ENCODE measurements at regions not wholly inside any gene's neighbourhood (a gene's known extent, or its start where the extent isn't known, plus 50 kb on each side); places are given as distances from the start of the nearest gene placed in this dataset.

DNA sequence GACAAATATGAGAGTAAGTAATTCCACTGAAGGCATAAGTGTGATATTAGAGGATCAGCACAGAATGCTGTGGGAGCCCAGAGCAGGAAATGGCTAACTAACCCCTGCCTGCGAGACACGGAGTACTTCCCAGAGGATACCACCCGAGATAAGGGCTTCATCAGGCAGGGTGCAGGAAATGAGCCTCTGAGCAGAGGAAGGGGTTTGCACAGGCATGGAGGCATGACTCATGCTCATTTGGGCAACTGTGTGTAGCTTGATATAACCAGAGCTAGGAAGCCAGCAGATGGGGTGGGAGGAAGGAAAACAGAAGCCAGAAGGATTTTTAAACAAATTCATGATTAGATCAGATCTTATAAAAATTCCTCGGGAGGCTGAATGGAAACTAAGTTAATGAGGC lies 70.0 kb upstream of the TSPAN5 start:
- H3K27ac Mint-ChIP-seq, result no peak overlapping the region
- DNase-seq (ENCODE audit: low spot score, unreplicated experiment), result no peak
- TF ChIP-seq, protein P1, sequence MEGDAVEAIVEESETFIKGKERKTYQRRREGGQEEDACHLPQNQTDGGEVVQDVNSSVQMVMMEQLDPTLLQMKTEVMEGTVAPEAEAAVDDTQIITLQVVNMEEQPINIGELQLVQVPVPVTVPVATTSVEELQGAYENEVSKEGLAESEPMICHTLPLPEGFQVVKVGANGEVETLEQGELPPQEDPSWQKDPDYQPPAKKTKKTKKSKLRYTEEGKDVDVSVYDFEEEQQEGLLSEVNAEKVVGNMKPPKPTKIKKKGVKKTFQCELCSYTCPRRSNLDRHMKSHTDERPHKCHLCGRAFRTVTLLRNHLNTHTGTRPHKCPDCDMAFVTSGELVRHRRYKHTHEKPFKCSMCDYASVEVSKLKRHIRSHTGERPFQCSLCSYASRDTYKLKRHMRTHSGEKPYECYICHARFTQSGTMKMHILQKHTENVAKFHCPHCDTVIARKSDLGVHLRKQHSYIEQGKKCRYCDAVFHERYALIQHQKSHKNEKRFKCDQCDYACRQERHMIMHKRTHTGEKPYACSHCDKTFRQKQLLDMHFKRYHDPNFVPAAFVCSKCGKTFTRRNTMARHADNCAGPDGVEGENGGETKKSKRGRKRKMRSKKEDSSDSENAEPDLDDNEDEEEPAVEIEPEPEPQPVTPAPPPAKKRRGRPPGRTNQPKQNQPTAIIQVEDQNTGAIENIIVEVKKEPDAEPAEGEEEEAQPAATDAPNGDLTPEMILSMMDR (IDR thresholded peaks at IDR 0.05; ENCODE audit: unreplicated experiment), result no peak
- no peaks in the 10 kb centered on the region for H3K4me1 Mint-ChIP-seq (ENCODE audit: low read depth)
- H3K4me3 Mint-ChIP-seq (ENCODE audit: low read depth), result no peak overlapping the region
- H3K9me3 Mint-ChIP-seq (ENCODE audit: low read depth), result peaks cover 13% of the 10 kb centered on the region
- H3K27me3 Mint-ChIP-seq, result no peaks in the 10 kb centered on the region
- no peaks in the 10 kb centered on the region for H3K36me3 Mint-ChIP-seq (ENCODE audit: insufficient read depth)

DNA sequence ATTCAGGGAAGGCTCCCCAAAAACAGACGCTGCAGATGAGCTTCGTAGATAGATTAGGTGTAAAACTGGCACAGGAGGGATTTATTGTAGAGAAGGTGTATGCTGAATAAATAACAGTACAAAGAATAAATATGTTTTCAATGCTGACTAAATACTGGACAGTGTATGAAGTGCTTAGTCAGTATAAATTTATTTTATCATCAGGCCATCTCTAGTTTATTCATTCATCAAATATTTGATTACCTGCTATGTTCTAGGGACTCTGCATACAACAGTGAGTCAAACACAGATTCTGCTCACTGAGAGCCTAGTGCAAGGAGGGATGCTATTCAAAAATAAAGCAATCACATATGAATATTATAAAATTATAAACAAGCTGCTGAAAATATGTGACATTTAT lies 63.6 kb upstream of the TSPAN5 start:
- H3K27ac Mint-ChIP-seq, result no peak overlapping the region
- TF ChIP-seq, protein P1 (IDR thresholded peaks at IDR 0.05; ENCODE audit: unreplicated experiment), result no peak
- H3K36me3 Mint-ChIP-seq (ENCODE audit: insufficient read depth), result no peaks in the 10 kb centered on the region
- H3K4me3 Mint-ChIP-seq (ENCODE audit: low read depth), result no peak overlapping the region
- H3K27me3 Mint-ChIP-seq, result no peaks in the 10 kb centered on the region
- peaks cover 24% of the 10 kb centered on the region for H3K9me3 Mint-ChIP-seq (ENCODE audit: low read depth)
- H3K4me1 Mint-ChIP-seq (ENCODE audit: low read depth), result no peaks in the 10 kb centered on the region
- DNase-seq (ENCODE audit: low spot score, unreplicated experiment), result no peak

GRCh38 chr4:98720871-98721480 lies 62.6 kb upstream of the TSPAN5 start:
- H3K27ac Mint-ChIP-seq, result no peak overlapping the region
- no peak for DNase-seq (ENCODE audit: low spot score, unreplicated experiment)
- H3K27me3 Mint-ChIP-seq, result no peaks in the 10 kb centered on the region
- H3K4me1 Mint-ChIP-seq (ENCODE audit: low read depth), result no peaks in the 10 kb centered on the region
- TF ChIP-seq, protein P1 (IDR thresholded peaks at IDR 0.05; ENCODE audit: unreplicated experiment), result no peak
- no peaks in the 10 kb centered on the region for H3K36me3 Mint-ChIP-seq (ENCODE audit: insufficient read depth)
- H3K9me3 Mint-ChIP-seq (ENCODE audit: low read depth), result peaks cover 21% of the 10 kb centered on the region
- H3K4me3 Mint-ChIP-seq (ENCODE audit: low read depth), result no peak overlapping the region

- Mint-ChIP-seq H3K27me3 (no peaks in the 10 kb centered on the region), H3K4me1 (ENCODE audit: low read depth) (no peaks in the 10 kb centered on the region), H3K27ac (no peak overlapping the region), H3K9me3 (ENCODE audit: low read depth) (peaks cover 3% of the 10 kb centered on the region), H3K4me3 (ENCODE audit: low read depth) (no peak overlapping the region), H3K36me3 (ENCODE audit: insufficient read depth) (no peaks in the 10 kb centered on the region)
- no peak for DNase-seq (ENCODE audit: low spot score, unreplicated experiment)
- TF ChIP-seq, protein P1 (IDR thresholded peaks at IDR 0.05; ENCODE audit: unreplicated experiment), result no peak
These were observed 58.4 kb upstream of the TSPAN5 start for GRCh38 chr4:98716796-98717195.

DNA sequence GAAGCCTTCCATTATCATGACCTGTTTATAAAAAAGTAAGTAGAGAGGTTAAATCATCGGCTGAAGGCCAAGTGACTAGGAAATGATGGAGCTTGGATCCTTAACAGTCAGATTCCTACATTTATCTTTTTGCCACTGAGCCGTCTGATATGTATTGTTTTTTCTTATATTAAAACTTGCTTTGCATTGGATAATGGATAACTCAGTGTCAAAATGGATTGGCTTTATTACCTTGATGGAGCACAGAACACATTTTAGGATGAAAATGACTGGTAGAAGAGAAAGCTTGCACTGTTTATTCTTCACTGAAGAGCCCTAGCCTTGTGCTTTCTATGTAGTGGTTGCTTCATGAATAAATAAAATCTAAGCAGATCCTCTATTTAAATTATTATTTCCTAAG lies 54.2 kb upstream of the TSPAN5 start:
- TF ChIP-seq, protein P1 (IDR thresholded peaks at IDR 0.05; ENCODE audit: unreplicated experiment), result no peak
- Mint-ChIP-seq H3K4me1 (ENCODE audit: low read depth) (no peaks in the 10 kb centered on the region), H3K36me3 (ENCODE audit: insufficient read depth) (no peaks in the 10 kb centered on the region), H3K9me3 (ENCODE audit: low read depth) (no peaks in the 10 kb centered on the region), H3K27me3 (no peaks in the 10 kb centered on the region), H3K27ac (no peak overlapping the region), H3K4me3 (ENCODE audit: low read depth) (no peak overlapping the region)
- no peak for DNase-seq (ENCODE audit: low spot score, unreplicated experiment)
